Mesendoderm (in vitro differentiated cells): ENCODE measurements at regions not wholly inside any gene's neighbourhood (a gene's known extent, or its start where the extent isn't known, plus 50 kb on each side); places are given as distances from the start of the nearest gene placed in this dataset.

Experiments
- DNase-seq: peaks from one replicate; pipeline ENCODE4 v3.0.0; 2013
- H2AK5ac ChIP-seq: 2 replicates; pipeline ENCODE4 v1.6.1; 2013; ENCODE audit warnings: low read length, inconsistent platforms
- H2BK120ac ChIP-seq: 2 replicates; pipeline ENCODE4 v1.6.1; 2013; ENCODE audit warnings: low read depth, mild to moderate bottlenecking, low read length, moderate library complexity, mixed read lengths
- H2BK15ac ChIP-seq: replicated peaks from 2 replicates; pipeline ENCODE4 v1.6.1; 2013; ENCODE audit warnings: low read depth, mild to moderate bottlenecking, moderate library complexity
- H2BK5ac ChIP-seq: 2 replicates; pipeline ENCODE4 v1.6.1; 2013; ENCODE audit warnings: low read length, inconsistent platforms
- H3K18ac ChIP-seq: 2 replicates; pipeline ENCODE4 v1.6.1; 2013; ENCODE audit warnings: mild to moderate bottlenecking, low read length, mixed read lengths
- H3K23ac ChIP-seq: one replicate; pipeline ENCODE4 v1.6.1; 2013; ENCODE audit warnings: low read length
- H3K27ac ChIP-seq: 2 replicates; pipeline ENCODE4 v1.5.1; 2013; ENCODE audit warnings: low read depth, mild to moderate bottlenecking, inconsistent platforms, low read length, moderate library complexity
- H3K27me3 ChIP-seq: 2 replicates; pipeline ENCODE4 v1.6.1; 2013; ENCODE audit warnings: low read length, control low read depth, mild to moderate bottlenecking, inconsistent platforms; ENCODE audit not compliant: insufficient read depth, poor library complexity
- H3K36me3 ChIP-seq: 2 replicates; pipeline ENCODE4 v1.6.1; 2013; ENCODE audit warnings: low read length, inconsistent platforms; ENCODE audit not compliant: control insufficient read depth, insufficient read depth
- H3K4ac ChIP-seq: one replicate; pipeline ENCODE4 v1.6.1; 2013; ENCODE audit warnings: low read depth, mild to moderate bottlenecking, low read length, moderate library complexity
- H3K4me1 ChIP-seq: 2 replicates; pipeline ENCODE4 v1.6.1; 2013; ENCODE audit warnings: low read depth, low read length, inconsistent platforms; ENCODE audit not compliant: control insufficient read depth
- H3K4me2 ChIP-seq: 2 replicates; pipeline ENCODE4 v1.6.1; 2013; ENCODE audit warnings: low read length
- H3K4me3 ChIP-seq: 2 replicates; pipeline ENCODE4 v1.5.1; 2013; ENCODE audit warnings: mild to moderate bottlenecking, low read length
- H3K56ac ChIP-seq: one replicate; pipeline ENCODE4 v1.6.1; 2013; ENCODE audit warnings: low read length
- H3K79me1 ChIP-seq: 2 replicates; pipeline ENCODE4 v1.6.1; 2013; ENCODE audit warnings: low read length, inconsistent platforms
- H3K79me2 ChIP-seq: 2 replicates; pipeline ENCODE4 v1.6.1; 2013; ENCODE audit warnings: mild to moderate bottlenecking, low read length; ENCODE audit not compliant: control insufficient read depth, insufficient read depth
- H3K9ac ChIP-seq: 2 replicates; pipeline ENCODE4 v1.6.1; 2013; ENCODE audit warnings: low read length, inconsistent platforms
- H4K5ac ChIP-seq: one replicate; pipeline ENCODE4 v1.6.1; 2013; ENCODE audit warnings: low read length
- H4K8ac ChIP-seq: one replicate; pipeline ENCODE4 v1.6.1; 2013; ENCODE audit warnings: low read depth, mild to moderate bottlenecking, control low read depth, low read length, moderate library complexity
- WGBS: extraction: QIAGEN DNeasy Blood & Tissue Kit; methylation state at CpG from one replicate; pipeline ENCODE4 v1.1.7; 2013; ENCODE audit warnings: low lambda C conversion rate, missing lambda C conversion rate; ENCODE audit not compliant: insufficient coverage; ENCODE audit errors: extremely low coverage; 5-methylcytosine and 5-hydroxymethylcytosine counted together

GRCh38 chr16:86452451-86452850, 57.9 kb upstream of the FOXF1 start:
- Histone ChIP-seq H3K18ac (no peak overlapping the region), H3K27me3 (no peaks in the 10 kb centered on the region), H3K27ac (no peak overlapping the region), H3K4me2 (no peak overlapping the region), H3K4me3 (no peak overlapping the region), H3K9ac (no peak overlapping the region), H3K36me3 (no peaks in the 10 kb centered on the region), H3K79me2 (no peaks in the 10 kb centered on the region), H3K79me1 (no peaks in the 10 kb centered on the region), H3K4me1 (no peaks in the 10 kb centered on the region), H4K8ac (no peak overlapping the region), H2BK120ac (no peak overlapping the region), H2AK5ac (no peak overlapping the region), H3K23ac (no peak overlapping the region), H2BK5ac (no peak overlapping the region), H2BK15ac (no peak overlapping the region), H3K56ac (no peak overlapping the region), H4K5ac (no peak overlapping the region), H3K4ac (no peak overlapping the region)
- no peak for DNase-seq
- WGBS, result no CpG with 5 or more reads among the region's 2 CpGs

- Histone ChIP-seq H3K9ac (no peak overlapping the region), H3K27ac (no peak overlapping the region), H3K18ac (no peak overlapping the region), H3K79me2 (no peaks in the 10 kb centered on the region), H3K4me1 (no peaks in the 10 kb centered on the region), H2AK5ac (no peak overlapping the region), H4K8ac (no peak overlapping the region), H3K36me3 (no peaks in the 10 kb centered on the region), H3K23ac (no peak overlapping the region), H3K4ac (no peak overlapping the region), H3K79me1 (no peaks in the 10 kb centered on the region), H3K27me3 (no peaks in the 10 kb centered on the region), H2BK120ac (no peak overlapping the region), H4K5ac (no peak overlapping the region), H3K4me3 (no peak overlapping the region), H2BK5ac (no peak overlapping the region), H3K56ac (no peak overlapping the region), H2BK15ac (no peak overlapping the region), H3K4me2 (no peak overlapping the region)
- no CpG with 5 or more reads among the region's 10 CpGs for WGBS
- no peak for DNase-seq
These were observed 55.2 kb upstream of the FOXF1 start for GRCh38 chr16:86455116-86455515.

GRCh38 chr16:86455640-86456039, 54.7 kb upstream of the FOXF1 start:
- no peaks in the 10 kb centered on the region for H3K36me3 ChIP-seq

GRCh38 chr16:86457501-86458148, 52.7 kb upstream of the FOXF1 start:
- Histone ChIP-seq H2AK5ac (no peak overlapping the region), H3K56ac (no peak overlapping the region), H3K79me1 (no peaks in the 10 kb centered on the region), H3K9ac (no peak overlapping the region), H3K36me3 (no peaks in the 10 kb centered on the region), H3K79me2 (no peaks in the 10 kb centered on the region), H3K23ac (no peak overlapping the region), H4K5ac (no peak overlapping the region), H2BK15ac (no peak overlapping the region), H2BK120ac (no peak overlapping the region), H3K4me1 (no peaks in the 10 kb centered on the region), H3K4me3 (no peak overlapping the region), H3K4me2 (no peak overlapping the region), H3K27ac (no peak overlapping the region), H4K8ac (no peak overlapping the region), H3K18ac (no peak overlapping the region), H3K27me3 (no peaks in the 10 kb centered on the region), H3K4ac (no peak overlapping the region), H2BK5ac (no peak overlapping the region)
- DNase-seq, result no peak
- WGBS, result no CpG with 5 or more reads among the region's 11 CpGs

More at GRCh38 chr16:86455640-86456039, 54.7 kb upstream of the FOXF1 start:
- H3K9ac ChIP-seq, result no peak overlapping the region
- no peak overlapping the region for H3K18ac ChIP-seq
- no peaks in the 10 kb centered on the region for H3K79me2 ChIP-seq
- no peak overlapping the region for H3K4me3 ChIP-seq
- H3K4ac ChIP-seq, result no peak overlapping the region
- no peaks in the 10 kb centered on the region for H3K27me3 ChIP-seq
- no peak overlapping the region for H2BK5ac ChIP-seq
- H4K8ac ChIP-seq, result no peak overlapping the region
- no peak overlapping the region for H3K23ac ChIP-seq
- no peak overlapping the region for H2AK5ac ChIP-seq
- H4K5ac ChIP-seq, result no peak overlapping the region
- H2BK120ac ChIP-seq, result no peak overlapping the region
- H3K4me1 ChIP-seq, result no peaks in the 10 kb centered on the region
- no peak overlapping the region for H3K27ac ChIP-seq
- H2BK15ac ChIP-seq, result no peak overlapping the region
- no CpG with 5 or more reads among the region's 14 CpGs for WGBS
- H3K79me1 ChIP-seq, result no peaks in the 10 kb centered on the region
- H3K4me2 ChIP-seq, result no peak overlapping the region
- DNase-seq, result no peak
- no peak overlapping the region for H3K56ac ChIP-seq

- no peaks in the 10 kb centered on the region for H3K79me1 ChIP-seq
- DNase-seq, result no peak
- no peak overlapping the region for H4K8ac ChIP-seq
- no peak overlapping the region for H3K23ac ChIP-seq
- H3K27me3 ChIP-seq, result no peaks in the 10 kb centered on the region
- no peak overlapping the region for H2BK5ac ChIP-seq
- H3K79me2 ChIP-seq, result no peaks in the 10 kb centered on the region
- H3K4ac ChIP-seq, result no peak overlapping the region
- H2BK15ac ChIP-seq, result no peak overlapping the region
- no peak overlapping the region for H3K4me3 ChIP-seq
- no peak overlapping the region for H2AK5ac ChIP-seq
- H2BK120ac ChIP-seq, result no peak overlapping the region
- H4K5ac ChIP-seq, result no peak overlapping the region
- H3K18ac ChIP-seq, result no peak overlapping the region
- H3K36me3 ChIP-seq, result no peaks in the 10 kb centered on the region
- H3K56ac ChIP-seq, result no peak overlapping the region
- no peak overlapping the region for H3K4me2 ChIP-seq
- no peak overlapping the region for H3K27ac ChIP-seq
- no peak overlapping the region for H3K9ac ChIP-seq
- no peaks in the 10 kb centered on the region for H3K4me1 ChIP-seq
- no CpG with 5 or more reads among the region's 7 CpGs for WGBS
These were observed 52.1 kb upstream of the FOXF1 start for GRCh38 chr16:86458149-86458777.

- DNase-seq, result no peak
- Histone ChIP-seq H3K9ac (no peak overlapping the region), H3K27me3 (no peaks in the 10 kb centered on the region), H2AK5ac (no peak overlapping the region), H3K27ac (no peak overlapping the region), H3K4me3 (no peak overlapping the region), H2BK15ac (no peak overlapping the region), H3K4ac (no peak overlapping the region), H3K79me1 (no peaks in the 10 kb centered on the region), H2BK120ac (no peak overlapping the region), H3K18ac (no peak overlapping the region), H2BK5ac (no peak overlapping the region), H3K79me2 (no peaks in the 10 kb centered on the region), H4K5ac (no peak overlapping the region), H3K36me3 (no peaks in the 10 kb centered on the region), H3K4me1 (no peaks in the 10 kb centered on the region), H3K4me2 (no peak overlapping the region), H3K23ac (no peak overlapping the region), H3K56ac (no peak overlapping the region), H4K8ac (no peak overlapping the region)
- WGBS, result no CpG with 5 or more reads among the region's 13 CpGs
These were observed 51.1 kb upstream of the FOXF1 start for GRCh38 chr16:86459266-86459665.
